Cerebellar nuclear complex (tissue), 1 donor: ENCODE measurements at regions not wholly inside any gene's neighbourhood (a gene's known extent, or its start where the extent isn't known, plus 50 kb on each side); places are given as distances from the start of the nearest gene placed in this dataset.
"Not testable (repeated sequence)": the region's sequence is repeated elsewhere in the genome, so short reads cannot be mapped to it uniquely, and the experiment has no call there.

Experiments
- DNase-seq, 2 experiments: peaks; one replicate each; lab custom pipeline; 2025; lab: John Stamatoyannopoulos, UW

DNA sequence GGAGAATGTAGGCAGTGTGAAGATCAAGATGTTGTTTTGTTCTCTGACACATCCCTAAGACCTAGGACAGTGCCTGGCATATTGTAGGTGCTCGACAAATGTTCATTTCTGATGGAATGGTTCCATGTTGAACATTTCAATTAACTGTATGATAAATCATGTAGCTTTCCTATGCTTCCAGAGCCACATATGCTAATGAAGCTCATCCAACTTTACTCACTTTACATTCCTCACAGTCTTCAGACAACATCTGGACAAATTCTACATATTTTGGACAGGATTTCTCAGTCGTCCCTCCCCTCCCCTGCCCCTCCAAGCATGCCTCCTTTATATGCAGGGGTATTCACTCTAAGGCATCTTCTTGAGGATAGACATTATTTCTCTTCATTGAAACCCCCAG is 177.9 kb downstream of the BLID start:
- no peak for DNase-seq

DNA sequence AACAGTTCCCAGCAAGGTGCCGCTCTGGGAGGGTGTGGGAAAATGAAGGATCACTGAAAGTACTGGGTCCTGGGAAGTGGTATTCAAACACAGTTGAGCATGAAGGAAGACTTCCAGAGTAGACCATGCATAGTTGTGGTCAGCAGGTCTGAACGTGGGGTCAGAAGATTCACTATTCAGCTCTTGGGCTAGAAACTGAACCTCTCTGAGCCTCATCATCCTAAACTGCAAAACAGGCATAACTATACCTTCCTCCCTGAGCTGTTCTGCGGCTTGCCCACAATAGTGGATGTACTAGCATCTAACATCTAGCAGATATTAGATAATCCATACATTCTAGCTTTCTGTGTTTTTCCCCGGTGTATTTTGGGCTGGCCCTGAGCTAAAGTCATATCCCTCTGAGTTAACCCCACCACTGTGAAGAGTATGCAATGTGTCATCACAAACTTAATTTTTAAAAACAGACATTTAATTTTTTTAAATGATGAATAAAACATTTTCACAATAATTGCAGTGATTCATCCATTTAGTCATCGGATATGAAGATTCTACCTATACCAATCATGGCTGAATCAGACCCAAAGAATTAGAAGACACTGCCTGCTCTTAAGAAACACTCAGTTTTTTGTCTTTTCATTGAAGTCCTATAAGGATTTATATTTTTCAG is 179.1 kb downstream of the BLID start:
- DNase-seq, result no peak

DNA sequence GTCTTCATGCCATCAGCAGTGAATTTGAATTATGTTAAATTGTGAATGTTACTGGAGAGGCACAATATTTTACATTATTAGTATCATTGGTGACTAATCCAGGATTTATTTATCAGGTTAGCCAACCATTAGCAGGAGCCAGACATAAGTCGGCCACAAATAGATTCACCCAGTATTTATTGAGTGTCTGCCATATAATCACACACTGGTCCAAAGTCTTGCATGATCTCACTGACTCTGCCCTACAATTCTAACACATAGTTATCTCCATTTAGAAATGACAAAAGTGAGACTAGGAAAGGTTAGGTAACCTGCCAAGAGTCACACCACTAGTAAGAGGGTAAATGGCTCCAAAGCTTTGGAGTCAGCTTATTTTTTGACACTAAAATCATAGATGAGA is 179.6 kb downstream of the BLID start:
- DNase-seq, result no peak

DNA sequence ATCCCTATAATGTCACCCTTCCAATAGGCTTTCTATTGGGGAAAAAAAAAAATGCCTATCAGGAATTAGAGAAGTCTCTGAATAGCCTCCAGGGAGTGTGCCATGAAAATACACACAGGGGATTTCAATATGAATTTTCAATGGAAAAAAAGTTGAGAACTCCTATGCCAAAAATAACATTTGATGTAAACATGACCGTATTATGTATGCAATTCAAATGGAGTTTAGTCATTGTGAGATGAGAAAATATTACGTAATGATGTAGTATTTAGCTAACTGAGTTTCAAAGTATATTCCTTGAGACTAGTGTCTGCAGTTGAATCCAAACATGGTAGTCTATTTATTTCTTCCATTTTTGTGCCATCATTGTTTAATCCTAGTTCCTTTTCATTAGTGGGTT is 182.3 kb downstream of the BLID start:
- no peak for DNase-seq

DNA sequence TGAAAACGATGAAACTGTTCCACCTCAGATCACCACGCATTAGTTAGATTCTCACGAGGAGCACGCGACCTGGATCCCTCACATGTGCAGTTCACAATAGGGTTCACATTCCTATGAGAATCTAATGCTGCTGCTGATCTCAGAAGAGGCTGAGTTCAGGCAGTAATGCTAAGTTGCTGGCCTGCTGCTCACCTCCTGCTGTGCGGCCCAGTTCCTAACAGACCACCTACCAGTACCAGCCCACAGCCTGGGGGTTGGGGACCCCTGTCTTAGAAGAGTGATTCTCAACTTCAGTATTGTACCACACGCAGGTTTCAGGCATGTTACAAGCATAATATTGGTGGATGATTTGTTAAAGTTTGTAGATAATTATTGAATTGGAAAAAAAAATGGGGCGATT is 182.7 kb downstream of the BLID start:
- DNase-seq, result no peak

DNA sequence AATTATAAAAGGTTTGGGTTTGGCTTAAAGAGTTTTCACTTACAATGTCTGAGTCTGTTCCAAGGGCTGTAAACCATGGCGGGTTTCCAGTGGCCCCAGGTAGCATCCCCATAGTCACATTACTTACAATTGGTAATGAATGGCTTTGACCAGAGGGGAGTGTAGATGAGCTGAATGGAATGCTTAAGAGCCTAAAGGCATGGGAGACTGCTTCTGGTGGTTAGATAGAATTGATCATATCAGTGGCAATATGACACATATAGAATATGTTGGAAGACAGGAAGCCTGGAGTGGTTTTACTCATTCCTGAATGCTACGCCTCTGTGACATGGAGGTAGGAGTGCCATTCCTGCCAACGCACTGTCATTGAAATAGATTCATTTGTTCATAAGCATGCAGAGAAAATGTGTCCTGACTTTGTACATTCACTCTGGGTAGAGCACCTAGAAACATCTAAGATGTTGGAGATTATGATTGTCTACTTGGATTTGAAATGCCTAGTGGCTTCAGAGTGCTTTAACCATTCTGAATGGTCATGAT is 183.3 kb downstream of the BLID start:
- DNase-seq, result no peak

DNA sequence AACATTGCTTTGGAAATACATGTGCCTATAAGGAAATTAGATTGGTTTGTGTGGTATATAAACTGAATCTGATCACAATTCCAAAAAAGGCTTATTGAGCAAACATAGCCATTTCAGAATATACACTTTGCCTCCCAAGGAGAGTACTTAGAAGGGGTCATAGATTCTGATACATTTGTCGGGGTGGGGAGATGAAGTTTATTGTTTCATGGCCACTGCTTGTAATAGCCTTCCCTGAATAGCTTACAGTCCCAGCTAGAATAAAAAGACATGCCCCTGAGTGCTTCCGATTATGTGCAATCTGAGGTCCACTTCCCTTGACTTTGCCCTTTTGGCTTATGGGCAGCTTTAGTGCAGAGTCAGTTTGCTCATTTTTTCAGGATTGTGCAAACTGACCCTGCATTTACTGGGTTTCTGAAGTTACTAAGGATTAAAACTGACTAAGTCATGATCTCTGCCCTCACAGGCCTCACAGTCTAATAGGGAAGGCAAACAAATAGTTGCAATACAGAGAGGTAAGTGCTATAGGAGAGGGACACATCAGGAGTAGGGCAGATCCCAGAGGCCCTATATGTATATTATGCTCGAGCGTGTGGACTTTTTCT is 184.2 kb downstream of the BLID start:
- no peak for DNase-seq

DNA sequence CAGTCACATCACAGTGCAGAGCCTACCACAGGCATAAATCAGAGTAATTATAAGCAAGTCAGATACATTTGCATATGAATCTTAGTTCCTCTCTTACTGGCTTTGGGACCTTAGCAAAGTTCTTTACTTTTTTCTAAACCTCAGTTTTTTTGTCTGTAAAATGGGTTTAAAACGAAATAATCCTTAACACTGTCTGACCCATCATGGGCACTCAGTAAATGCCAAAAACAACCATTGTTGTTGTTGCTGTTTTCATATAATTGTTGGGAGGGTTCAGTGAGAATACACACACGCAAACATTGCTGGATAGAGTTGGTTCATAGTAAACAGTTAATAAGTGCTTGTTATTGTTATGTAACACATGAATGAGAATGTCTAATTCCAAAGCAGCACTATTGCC is 184.9 kb downstream of the BLID start:
- DNase-seq, result no peak

DNA sequence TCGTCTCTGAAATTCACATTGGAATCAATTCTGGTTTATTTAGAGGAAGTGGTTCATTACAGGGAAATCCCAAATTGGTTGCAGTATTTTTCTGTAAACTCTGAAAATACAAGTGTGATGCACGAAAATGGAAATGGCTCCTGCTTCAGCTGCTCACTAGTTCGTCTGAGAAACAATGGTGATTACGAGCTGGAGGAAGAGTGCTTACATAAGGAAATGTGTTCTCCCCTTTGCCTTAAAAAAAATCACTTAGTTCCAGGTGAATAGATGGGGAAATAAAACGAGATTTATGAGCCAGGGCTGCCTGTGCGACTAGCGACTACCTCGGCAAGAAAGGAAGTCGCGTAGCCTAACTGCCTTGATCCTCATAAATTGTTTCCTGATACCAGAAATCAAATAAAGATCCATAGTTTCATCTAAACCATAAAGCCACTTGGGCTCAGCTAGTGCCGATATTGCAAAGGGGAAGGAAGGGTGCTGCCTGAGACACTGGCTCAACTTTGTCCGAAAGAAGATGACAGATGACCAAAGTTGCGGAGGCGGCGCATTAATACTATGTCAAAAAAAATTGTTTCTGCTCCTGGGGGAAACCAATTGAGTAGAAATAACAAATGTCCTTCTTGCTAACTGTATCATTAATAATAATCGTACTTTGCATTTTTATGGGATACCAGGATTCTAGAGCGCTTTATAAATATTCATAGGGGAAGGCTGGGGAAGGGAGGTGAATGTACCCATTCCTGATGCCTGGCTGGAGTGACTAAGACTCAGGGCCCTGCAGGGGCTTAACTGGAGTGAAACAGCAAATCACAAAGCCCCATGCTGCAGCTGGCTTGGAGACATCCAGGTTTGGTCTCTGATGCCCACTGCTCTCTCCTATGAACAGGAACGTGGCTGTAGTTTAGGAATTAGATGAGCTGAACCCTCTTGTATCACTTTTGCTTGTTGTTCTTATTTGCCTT is 185.7 kb downstream of the BLID start:
- DNase-seq, result no peak

DNA sequence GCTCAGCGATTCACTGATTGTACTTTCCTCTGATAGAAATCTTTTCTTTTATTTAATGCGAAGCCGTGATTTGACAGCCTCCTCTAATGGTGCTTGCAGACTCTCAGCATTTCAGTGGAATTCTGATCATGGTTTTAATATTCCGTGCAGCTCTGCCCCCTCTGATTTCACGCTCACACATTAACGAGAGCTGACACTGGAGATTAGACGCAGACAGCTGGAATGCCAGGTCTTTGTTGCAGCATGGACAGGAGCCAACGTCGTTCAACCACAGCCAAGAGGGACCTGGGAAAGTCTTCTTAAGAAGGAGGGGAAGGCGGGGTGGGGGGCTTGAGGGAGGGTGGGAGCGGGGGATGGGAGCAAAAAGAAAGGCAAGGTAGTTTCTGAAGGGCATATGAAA is 186.4 kb downstream of the BLID start:
- DNase-seq, result no peak

DNA sequence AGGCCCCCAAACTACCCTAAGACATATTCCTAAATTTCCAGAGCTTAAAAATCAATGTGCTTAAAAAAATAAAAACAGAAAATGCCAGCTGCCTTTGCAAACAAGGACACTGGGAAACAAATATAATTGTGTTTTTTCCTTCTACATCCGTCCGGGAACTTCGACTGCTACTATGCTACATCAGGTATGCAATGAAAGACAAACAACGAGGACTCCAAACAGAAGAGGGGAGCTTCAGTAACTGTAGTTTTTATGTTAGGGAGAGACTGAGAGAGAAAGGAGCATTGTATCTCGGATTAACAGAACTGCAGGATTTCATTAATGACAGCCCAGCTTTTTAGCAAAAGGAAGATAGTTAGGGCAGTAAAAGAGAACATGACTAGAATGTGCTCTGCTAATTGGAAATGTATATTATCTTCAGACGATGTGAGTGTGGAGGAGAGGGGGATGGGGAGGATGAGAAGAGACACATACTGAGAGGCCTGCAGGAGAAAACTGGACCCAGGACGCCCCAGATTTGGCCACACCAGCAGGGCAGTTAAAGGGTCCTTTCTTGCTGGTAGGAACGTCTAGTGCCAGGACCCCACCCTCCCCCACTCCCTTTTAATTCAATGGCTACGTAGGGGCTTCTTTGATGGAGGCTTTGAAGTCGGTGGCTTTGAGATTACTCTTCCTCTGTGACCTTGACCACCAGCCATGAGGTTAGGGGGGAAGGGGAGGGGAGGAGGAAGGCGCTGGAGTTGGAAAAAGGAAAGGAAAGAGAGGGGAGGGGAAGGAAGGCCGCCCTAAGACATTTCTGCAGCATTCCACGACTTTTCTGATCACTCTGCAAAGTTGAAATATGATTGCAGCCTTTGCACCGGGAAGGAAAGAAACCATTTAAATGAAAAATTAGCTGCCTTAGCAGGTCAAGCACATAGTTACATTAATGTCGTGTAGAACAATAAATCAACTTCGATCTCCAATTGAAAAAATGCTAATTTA is 187.1 kb downstream of the BLID start:
- no peak for DNase-seq

DNA sequence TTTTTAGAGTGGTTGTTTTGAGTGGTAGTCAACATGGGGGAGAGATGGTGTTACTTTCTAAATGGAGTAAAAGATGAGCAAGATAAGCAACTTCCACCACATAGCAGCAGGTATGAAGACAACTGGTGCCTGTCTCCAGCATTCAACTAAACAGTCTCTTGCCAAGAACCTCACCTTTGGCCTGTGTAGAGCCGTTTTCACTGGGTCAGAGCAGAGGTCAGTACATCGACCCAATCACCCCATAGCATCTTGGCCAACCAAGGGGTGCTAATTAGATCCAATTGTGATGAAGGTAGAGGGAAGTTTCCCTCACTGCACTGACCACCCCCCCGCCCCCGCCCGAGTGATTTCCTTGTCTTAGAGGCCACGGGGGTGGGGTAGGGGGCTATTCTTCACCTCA is 188.2 kb downstream of the BLID start:
- DNase-seq, result no peak

DNA sequence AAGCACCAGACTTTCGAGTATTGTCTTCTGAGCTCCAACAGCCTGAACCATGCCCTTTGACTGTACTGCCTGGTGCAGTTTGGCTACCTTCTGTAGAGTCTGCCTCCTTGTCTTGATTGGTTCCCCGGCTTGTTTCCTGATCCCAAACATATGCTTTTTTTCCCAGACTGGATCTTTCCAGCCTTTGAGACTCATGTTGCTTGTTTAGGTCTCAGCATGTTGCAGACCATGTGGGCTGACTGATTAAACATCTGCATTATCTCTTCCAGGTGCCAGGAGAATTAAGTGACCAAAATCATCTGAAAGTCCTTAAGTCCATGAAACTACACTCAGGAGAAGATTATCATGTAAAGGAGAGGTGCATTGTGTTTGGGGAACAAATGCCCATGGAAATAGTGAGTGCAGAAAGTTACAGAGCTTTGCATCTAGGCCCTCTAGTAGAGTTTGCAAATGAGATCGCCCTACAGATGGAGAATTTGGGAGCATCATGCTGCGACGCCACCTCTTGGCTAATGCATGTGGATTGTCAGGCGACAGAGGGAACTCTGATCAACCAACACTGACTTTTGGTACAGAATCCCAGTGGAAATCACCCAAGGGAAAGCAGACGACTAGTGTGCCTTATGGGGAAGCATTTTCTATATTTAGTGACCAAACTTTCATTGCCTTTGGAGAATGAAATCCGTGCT is 188.8 kb downstream of the BLID start:
- DNase-seq, result no peak

DNA sequence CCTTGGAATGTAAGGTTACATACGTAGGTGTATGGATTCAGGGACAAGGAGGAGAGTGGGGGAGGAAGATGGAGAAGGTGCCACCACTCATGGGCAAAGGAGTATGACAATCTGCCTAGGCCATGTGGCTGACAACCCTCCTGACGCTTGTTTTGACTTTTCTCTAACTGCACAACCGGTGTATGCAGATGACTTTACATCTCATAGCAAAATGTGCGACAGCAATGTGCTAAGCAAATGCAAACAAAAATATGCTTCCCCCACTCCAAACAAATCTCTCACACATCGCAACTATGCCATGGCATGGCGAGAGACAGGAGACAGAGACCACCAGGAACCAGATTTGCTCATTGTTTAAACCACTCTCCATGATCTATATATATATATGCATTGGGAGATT is 191.8 kb downstream of the BLID start:
- no peak for DNase-seq

DNA sequence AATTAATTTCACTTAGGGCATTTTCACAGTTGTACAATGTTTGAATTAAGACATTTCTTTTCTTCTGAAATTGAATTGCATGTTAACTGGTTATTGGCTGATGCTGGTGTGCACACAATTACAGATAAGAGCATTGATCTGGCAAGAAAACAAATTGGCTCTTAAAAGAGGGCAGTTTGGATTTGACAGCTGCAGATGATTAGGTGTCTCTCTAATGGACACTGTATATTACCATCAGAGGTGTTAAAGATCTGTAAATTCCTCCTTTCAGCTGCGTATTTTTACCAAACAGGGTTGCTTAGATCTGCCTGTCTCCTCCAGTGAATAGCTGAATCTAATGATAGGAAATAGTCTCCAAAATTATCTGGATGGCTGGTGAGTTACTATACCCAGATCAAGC is 198.5 kb downstream of the BLID start:
- no peak for DNase-seq

DNA sequence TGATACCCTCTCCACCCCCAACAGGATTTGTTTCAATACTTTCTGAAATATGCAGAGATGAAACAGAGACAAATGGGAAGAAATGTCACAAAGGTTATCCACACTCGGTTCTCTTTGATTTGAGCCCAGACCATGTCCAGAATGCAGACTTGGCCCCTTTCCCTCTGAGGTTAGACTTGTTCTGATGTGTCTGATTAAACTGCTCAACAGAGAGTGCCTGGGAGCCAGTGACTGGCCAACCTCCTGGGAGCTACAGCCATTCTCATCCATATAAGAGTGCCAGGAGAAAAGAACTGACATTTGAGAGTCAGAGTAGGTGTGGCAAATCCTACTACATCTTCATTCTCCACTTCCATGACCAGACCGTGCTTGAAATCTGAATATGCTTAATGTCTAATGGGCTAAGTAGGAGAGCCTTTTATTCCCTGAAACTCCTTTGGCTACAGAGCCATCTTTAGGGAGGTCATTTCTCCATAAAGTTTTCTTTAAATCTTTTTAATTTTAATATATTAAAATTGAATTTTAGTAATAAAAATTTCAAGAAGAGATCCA is 201.4 kb downstream of the BLID start:
- DNase-seq, result no peak

DNA sequence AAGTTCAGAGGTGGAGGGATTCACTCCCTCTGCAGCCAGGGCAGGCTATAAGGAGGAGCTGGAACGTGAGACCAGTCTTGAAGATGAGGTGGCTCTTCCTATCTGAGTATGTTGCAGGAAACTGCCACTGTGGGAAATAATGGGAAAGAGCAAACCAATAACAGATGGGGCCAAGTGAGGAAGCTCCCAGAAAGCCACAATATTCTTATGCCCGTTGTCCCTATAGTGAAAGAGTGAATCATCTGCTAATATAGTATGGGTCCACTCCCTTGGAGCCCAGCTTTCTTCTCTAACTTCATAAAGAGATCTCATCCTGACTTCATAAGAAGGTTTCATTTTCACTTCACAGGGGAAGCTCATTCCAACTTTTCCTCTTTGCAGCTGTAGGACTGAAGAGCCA is 206.4 kb downstream of the BLID start:
- DNase-seq, result no peak

DNA sequence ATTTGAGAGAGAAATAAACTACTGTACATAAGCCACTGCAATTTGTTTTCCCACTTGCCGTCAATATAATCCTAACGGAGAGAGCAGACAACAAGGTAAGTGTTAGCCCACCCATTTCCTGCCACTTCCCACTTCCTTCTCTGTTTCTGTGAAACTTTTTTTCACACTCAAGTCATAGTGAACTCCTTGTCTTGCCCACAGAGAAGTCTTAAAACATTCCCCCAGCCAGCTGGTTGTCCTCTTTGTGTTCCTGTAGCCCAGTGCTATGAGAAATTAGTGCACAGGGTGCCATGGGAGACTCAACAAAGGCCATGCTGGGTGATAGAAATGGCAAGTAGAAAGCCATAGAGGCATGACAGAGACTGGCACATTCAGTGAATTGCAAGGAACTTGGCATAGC is 208.6 kb downstream of the BLID start:
- no peak for DNase-seq

DNA sequence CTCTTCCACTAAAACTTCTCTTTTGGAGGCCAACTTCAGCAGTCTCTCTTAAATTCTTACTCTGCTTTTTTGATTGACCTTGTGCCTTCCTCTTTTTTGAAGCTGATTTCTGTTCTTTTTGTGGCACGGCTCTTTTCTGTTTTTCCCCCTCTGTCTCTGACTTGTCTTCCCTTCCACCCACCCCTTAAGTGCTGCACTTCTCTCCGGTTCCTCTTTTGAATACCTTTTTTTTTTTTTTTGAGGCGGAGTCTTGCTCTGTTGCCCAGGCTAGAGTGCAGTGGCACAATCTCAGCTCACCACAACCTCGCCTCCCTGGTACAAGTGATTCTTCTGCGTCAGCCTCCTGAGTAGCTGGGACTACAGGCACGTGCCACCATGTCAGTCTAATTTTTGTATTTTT is 211.9 kb downstream of the BLID start:
- DNase-seq, result no peak

DNA sequence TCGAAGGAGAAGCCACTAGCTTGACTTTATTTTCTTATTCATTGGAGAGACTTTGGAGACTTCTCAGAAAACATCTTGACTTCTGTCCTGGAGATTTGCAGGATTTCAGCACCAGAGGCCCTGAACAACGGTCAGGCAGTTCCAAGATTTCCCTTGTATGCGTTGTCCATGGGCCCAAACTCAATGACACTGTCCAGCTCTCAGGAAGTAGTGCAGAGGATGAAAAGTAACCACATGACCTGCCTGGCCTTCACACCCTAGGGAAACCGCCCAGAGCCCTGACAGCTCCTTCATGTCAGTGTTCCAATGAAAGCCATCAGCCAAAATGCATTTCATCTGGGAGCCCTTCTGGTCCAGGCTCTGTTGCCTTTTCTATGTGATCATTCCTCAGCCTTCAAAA is 214.1 kb downstream of the BLID start:
- no peak for DNase-seq

DNA sequence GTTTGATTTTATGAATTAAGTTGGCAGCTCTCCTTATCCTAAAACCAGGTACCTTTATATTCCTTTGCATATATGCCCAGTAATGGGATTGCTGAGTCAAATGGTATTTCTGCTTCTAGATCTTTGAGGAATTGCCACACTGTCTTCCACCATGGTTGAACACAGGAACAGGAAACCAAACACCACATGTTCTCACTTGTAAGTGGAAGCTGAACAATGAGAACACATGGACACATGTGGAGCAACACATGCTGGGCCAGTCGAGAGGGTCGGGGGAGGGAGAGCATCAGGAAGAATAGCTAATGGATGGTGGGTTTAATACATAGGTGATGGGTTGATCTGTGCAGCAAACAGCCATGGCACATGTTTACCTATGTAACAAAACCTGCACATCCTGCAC is 214.6 kb downstream of the BLID start:
- not testable (repeated sequence) for DNase-seq
